Caco-2 (cell line): ENCODE measurements at regions not wholly inside any gene's neighbourhood (a gene's known extent, or its start where the extent isn't known, plus 50 kb on each side); places are given as distances from the start of the nearest gene placed in this dataset.

Source experiments
- BruUV-seq: library from RNA; stranded (reverse); fragments of 400-500 nt; replicated peaks from 2 replicates; lab custom pipeline; 2021; lab: Mats Ljungman, UMichigan
- CTCF ChIA-PET: fragments of 300-600 bp; sonication (Branson Sonifier 250); formaldehyde crosslinking; loops from one replicate; lab custom pipeline; 2022; ENCODE audit warnings: antibody characterized with exemption; lab: Charles Lee
- POLR2A ChIA-PET: fragments of 300-600 bp; sonication (Branson Sonifier 250); formaldehyde crosslinking; loops from one replicate; lab custom pipeline; 2022; ENCODE audit warnings: antibody characterized with exemption; lab: Charles Lee
- DNase-seq, 2 experiments: peaks; one replicate each; pipeline versions ENCODE4 v3.0.0 to v3.0.0-alpha.2; 2020 to 2022
- H3K27me3 ChIP-seq: replicated peaks from 2 replicates; pipeline ENCODE4 v1.6.0; 2011; ENCODE audit warnings: low read length; ENCODE audit not compliant: control insufficient read depth, insufficient read depth
- H3K36me3 ChIP-seq: 2 replicates; pipeline ENCODE4 v1.5.1; 2011; ENCODE audit warnings: low read length; ENCODE audit not compliant: control insufficient read depth, insufficient read depth
- H3K4me1 ChIP-seq: fragments of 250-450 bp; sonication (Bioruptor Pico); 2 replicates; pipeline ENCODE4 v1.5.1; 2020; ENCODE audit warnings: mild to moderate bottlenecking
- H3K4me3 ChIP-seq: 2 replicates; pipeline ENCODE4 v1.5.1; 2011; ENCODE audit warnings: low read depth, mild to moderate bottlenecking, control low read depth, low read length
- H3K9me3 ChIP-seq: fragments of 250-450 bp; sonication (Bioruptor Pico); 2 replicates; pipeline ENCODE4 v1.5.1; 2020; ENCODE audit warnings: mild to moderate bottlenecking, moderate library complexity
- H3K27ac Mint-ChIP-seq: one replicate; pipeline ENCODE4 v1.8.0; 2022; ENCODE audit warnings: mixed read lengths; ENCODE audit not compliant: unreplicated experiment
- H3K27me3 Mint-ChIP-seq: one replicate; pipeline ENCODE4 v1.8.0; 2022; ENCODE audit warnings: mixed read lengths; ENCODE audit not compliant: insufficient read depth, unreplicated experiment
- H3K36me3 Mint-ChIP-seq: one replicate; pipeline ENCODE4 v1.8.0; 2022; ENCODE audit warnings: mild to moderate bottlenecking, mixed read lengths; ENCODE audit not compliant: insufficient read depth, unreplicated experiment
- H3K4me1 Mint-ChIP-seq: one replicate; pipeline ENCODE4 v1.8.0; 2022; ENCODE audit warnings: low read depth, mixed read lengths; ENCODE audit not compliant: unreplicated experiment
- H3K4me3 Mint-ChIP-seq: one replicate; pipeline ENCODE4 v1.8.0; 2022; ENCODE audit warnings: mild to moderate bottlenecking, moderate library complexity, mixed read lengths; ENCODE audit not compliant: unreplicated experiment
- H3K9me3 Mint-ChIP-seq: one replicate; pipeline ENCODE4 v1.8.0; 2022; ENCODE audit warnings: mixed read lengths; ENCODE audit not compliant: unreplicated experiment
- CTCF ChIP-seq, 2 experiments: fragments of 200-600 bp in 1 of 2; IDR thresholded peaks; 1 replicate in 1 of 2; 2 replicates in 1 of 2; pipeline versions ENCODE4 v1.5.1 to v1.8.0; 2011 to 2022; ENCODE audit warnings: antibody characterized with exemption in 1 of 2, control low read depth in 1 of 2, inconsistent platforms in 1 of 2, low read depth in 1 of 2, low read length in 1 of 2, mild to moderate bottlenecking in 1 of 2, moderate library complexity in 1 of 2; ENCODE audit not compliant: insufficient read depth in 1 of 2, severe bottlenecking in 1 of 2, unreplicated experiment in 1 of 2
- intact Hi-C: fragments of 100-400 bp; cut with micrococcal nuclease; formaldehyde crosslinking; loops from one replicate; pipeline ENCODE4 v1.10.0; 2022; ENCODE audit not compliant: unreplicated experiment

- ChIA-PET POLR2A (no interaction called here), CTCF (no interaction called here)
- no peak for TF ChIP-seq CTCF (IDR thresholded peaks at IDR 0.05; ENCODE audit: insufficient read depth in 1 of 2, low read depth in 1 of 2, low read length in 1 of 2, severe bottlenecking in 1 of 2, unreplicated experiment in 1 of 2)
- H3K27ac Mint-ChIP-seq, result no peak overlapping the region
- Histone ChIP-seq H3K27me3 (no peaks in the 10 kb centered on the region), H3K9me3 (no peaks in the 10 kb centered on the region), H3K4me3 (no peak overlapping the region), H3K4me1 (no peaks in the 10 kb centered on the region), H3K36me3 (no peaks in the 10 kb centered on the region)
- no peaks in the 10 kb centered on the region for H3K36me3 Mint-ChIP-seq
- no peak overlapping the region for H3K4me3 Mint-ChIP-seq
- no peaks in the 10 kb centered on the region for H3K4me1 Mint-ChIP-seq
- BruUV-seq, result no TSS peak
- no peak for DNase-seq
- intact Hi-C loops, result no loop called here
- H3K9me3 Mint-ChIP-seq, result no peaks in the 10 kb centered on the region
- H3K27me3 Mint-ChIP-seq, result no peaks in the 10 kb centered on the region
These were observed 585.0 kb upstream of the LRATD1 start for GRCh38 chr2:14047491-14047890.

DNA sequence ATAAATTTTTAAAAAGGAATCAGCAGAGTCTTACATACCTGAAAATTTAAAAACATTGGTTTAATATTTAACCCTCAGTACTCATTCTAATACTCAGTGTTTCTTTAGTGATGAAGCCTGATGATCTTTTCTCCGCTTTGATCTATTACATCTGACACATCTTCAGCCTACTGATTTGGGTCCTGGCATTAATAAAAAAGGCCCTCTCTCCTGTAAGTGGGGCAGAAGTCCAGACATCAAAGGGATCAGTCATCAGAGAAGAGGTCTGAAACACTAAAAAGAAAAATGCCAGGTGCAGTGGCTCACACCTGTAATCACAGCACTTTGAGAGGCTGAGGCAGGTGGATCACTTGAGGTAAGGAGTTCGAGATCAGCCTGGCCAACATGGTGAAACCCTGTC, 581.1 kb upstream of the LRATD1 start:
- H3K4me1 ChIP-seq, result no peaks in the 10 kb centered on the region
- no peaks in the 10 kb centered on the region for H3K9me3 ChIP-seq
- no peaks in the 10 kb centered on the region for H3K27me3 ChIP-seq
- TF ChIP-seq CTCF (IDR thresholded peaks at IDR 0.05; ENCODE audit: insufficient read depth in 1 of 2, low read depth in 1 of 2, low read length in 1 of 2, severe bottlenecking in 1 of 2, unreplicated experiment in 1 of 2), result no peak
- no peak overlapping the region for H3K4me3 ChIP-seq
- POLR2A ChIA-PET, result no interaction called here
- CTCF ChIA-PET, result no interaction called here
- Mint-ChIP-seq H3K9me3 (no peaks in the 10 kb centered on the region), H3K27me3 (no peaks in the 10 kb centered on the region), H3K36me3 (no peaks in the 10 kb centered on the region), H3K27ac (no peak overlapping the region), H3K4me3 (no peak overlapping the region), H3K4me1 (no peaks in the 10 kb centered on the region)
- DNase-seq, result no peak
- intact Hi-C loops, result no loop called here
- BruUV-seq, result no TSS peak
- no peaks in the 10 kb centered on the region for H3K36me3 ChIP-seq

- no peaks in the 10 kb centered on the region for H3K36me3 ChIP-seq
- no peaks in the 10 kb centered on the region for H3K36me3 Mint-ChIP-seq
- intact Hi-C loops, result no loop called here
These were observed 579.4 kb upstream of the LRATD1 start for GRCh38 chr2:14053105-14053504.

More at GRCh38 chr2:14053105-14053504, 579.4 kb upstream of the LRATD1 start:
- no peak overlapping the region for H3K4me3 ChIP-seq
- TF ChIP-seq CTCF (IDR thresholded peaks at IDR 0.05; ENCODE audit: insufficient read depth in 1 of 2, low read depth in 1 of 2, low read length in 1 of 2, severe bottlenecking in 1 of 2, unreplicated experiment in 1 of 2), result no peak
- no TSS peak for BruUV-seq
- no peaks in the 10 kb centered on the region for H3K27me3 ChIP-seq
- no peak for DNase-seq
- ChIA-PET CTCF (no interaction called here), POLR2A (no interaction called here)
- no peaks in the 10 kb centered on the region for H3K4me1 ChIP-seq
- Mint-ChIP-seq H3K27me3 (no peaks in the 10 kb centered on the region), H3K4me1 (no peaks in the 10 kb centered on the region), H3K9me3 (no peaks in the 10 kb centered on the region), H3K27ac (no peak overlapping the region), H3K4me3 (no peak overlapping the region)
- no peaks in the 10 kb centered on the region for H3K9me3 ChIP-seq
